Cardiac muscle cell (in vitro differentiated cells and primary cell): ENCODE measurements at regions not wholly inside any gene's neighbourhood (a gene's known extent, or its start where the extent isn't known, plus 50 kb on each side); places are given as distances from the start of the nearest gene placed in this dataset.

Experiments
- DNase-seq, 2 donors: peaks; one replicate each; pipeline versions ENCODE4 v3.0.0 to v3.0.0-alpha.2; 2010 to 2017; ENCODE audit warnings: low read depth in 1 of 2, low spot score in 1 of 2
- H3K27ac ChIP-seq: fragments of 200-600 bp; sonication (generic); 2 replicates; pipeline ENCODE4 v1.5.1; 2016
- H3K27me3 ChIP-seq: fragments of 200-600 bp; sonication (generic); 2 replicates; pipeline ENCODE4 v1.6.0; 2016; ENCODE audit warnings: control low read depth
- H3K36me3 ChIP-seq: fragments of 200-600 bp; sonication (generic); 2 replicates; pipeline ENCODE4 v1.5.1; 2016; ENCODE audit warnings: control low read depth
- H3K4me1 ChIP-seq: fragments of 200-600 bp; sonication (generic); 2 replicates; pipeline ENCODE4 v1.8.1; 2017; ENCODE audit warnings: low read depth, mild to moderate bottlenecking, mixed run types
- H3K4me3 ChIP-seq: fragments of 200-600 bp; sonication (generic); 2 replicates; pipeline ENCODE4 v1.5.1; 2016; ENCODE audit warnings: mild to moderate bottlenecking
- H3K9me3 ChIP-seq: fragments of 200-600 bp; sonication (generic); 2 replicates; pipeline ENCODE4 v1.5.1; 2017; ENCODE audit warnings: low read depth, mild to moderate bottlenecking, control low read depth
- TF ChIP-seq, protein P1 (sequence below): IDR thresholded peaks from 2 replicates; pipeline ENCODE4 v1.5.1; 2012; ENCODE audit warnings: low read depth, mild to moderate bottlenecking, low read length

- no peak overlapping the region for H3K4me3 ChIP-seq
- no peaks in the 10 kb centered on the region for H3K4me1 ChIP-seq
- no peaks in the 10 kb centered on the region for H3K36me3 ChIP-seq
- H3K9me3 ChIP-seq = no peaks in the 10 kb centered on the region
- DNase-seq = no peak
- no peak overlapping the region for H3K27ac ChIP-seq
- no peaks in the 10 kb centered on the region for H3K27me3 ChIP-seq
- TF ChIP-seq, protein P1, sequence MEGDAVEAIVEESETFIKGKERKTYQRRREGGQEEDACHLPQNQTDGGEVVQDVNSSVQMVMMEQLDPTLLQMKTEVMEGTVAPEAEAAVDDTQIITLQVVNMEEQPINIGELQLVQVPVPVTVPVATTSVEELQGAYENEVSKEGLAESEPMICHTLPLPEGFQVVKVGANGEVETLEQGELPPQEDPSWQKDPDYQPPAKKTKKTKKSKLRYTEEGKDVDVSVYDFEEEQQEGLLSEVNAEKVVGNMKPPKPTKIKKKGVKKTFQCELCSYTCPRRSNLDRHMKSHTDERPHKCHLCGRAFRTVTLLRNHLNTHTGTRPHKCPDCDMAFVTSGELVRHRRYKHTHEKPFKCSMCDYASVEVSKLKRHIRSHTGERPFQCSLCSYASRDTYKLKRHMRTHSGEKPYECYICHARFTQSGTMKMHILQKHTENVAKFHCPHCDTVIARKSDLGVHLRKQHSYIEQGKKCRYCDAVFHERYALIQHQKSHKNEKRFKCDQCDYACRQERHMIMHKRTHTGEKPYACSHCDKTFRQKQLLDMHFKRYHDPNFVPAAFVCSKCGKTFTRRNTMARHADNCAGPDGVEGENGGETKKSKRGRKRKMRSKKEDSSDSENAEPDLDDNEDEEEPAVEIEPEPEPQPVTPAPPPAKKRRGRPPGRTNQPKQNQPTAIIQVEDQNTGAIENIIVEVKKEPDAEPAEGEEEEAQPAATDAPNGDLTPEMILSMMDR = peak; percentile 29
Observed at GRCh38 chr4:12595986-12596385, 888.2 kb downstream of the RAB28 start.

GRCh38 chr4:12595489-12595888, 888.7 kb downstream of the RAB28 start:
- Histone ChIP-seq H3K4me1 (no peaks in the 10 kb centered on the region), H3K36me3 (no peaks in the 10 kb centered on the region)

GRCh38 chr4:12588582-12588981, 895.6 kb downstream of the RAB28 start:
- peak in 1 of 2 donors; percentile 18 for DNase-seq
- Histone ChIP-seq H3K4me1 (no peaks in the 10 kb centered on the region), H3K27me3 (no peaks in the 10 kb centered on the region), H3K9me3 (no peaks in the 10 kb centered on the region), H3K36me3 (no peaks in the 10 kb centered on the region), H3K27ac (no peak overlapping the region), H3K4me3 (no peak overlapping the region)
- TF ChIP-seq, protein P1 = no peak

More at GRCh38 chr4:12595489-12595888, 888.7 kb downstream of the RAB28 start:
- no peaks in the 10 kb centered on the region for H3K9me3 ChIP-seq
- H3K4me3 ChIP-seq = no peak overlapping the region
- no peak for DNase-seq
- no peak overlapping the region for H3K27ac ChIP-seq
- no peaks in the 10 kb centered on the region for H3K27me3 ChIP-seq
- TF ChIP-seq, protein P1 = no peak

- H3K9me3 ChIP-seq = no peaks in the 10 kb centered on the region
- H3K4me3 ChIP-seq = no peak overlapping the region
- H3K27ac ChIP-seq = no peak overlapping the region
- DNase-seq = no peak
- TF ChIP-seq, protein P1 = no peak
- peaks cover 6% of the 10 kb centered on the region for H3K4me1 ChIP-seq
- no peaks in the 10 kb centered on the region for H3K36me3 ChIP-seq
- H3K27me3 ChIP-seq = no peaks in the 10 kb centered on the region
Observed at GRCh38 chr4:12586242-12587006, 897.7 kb downstream of the RAB28 start.

DNA sequence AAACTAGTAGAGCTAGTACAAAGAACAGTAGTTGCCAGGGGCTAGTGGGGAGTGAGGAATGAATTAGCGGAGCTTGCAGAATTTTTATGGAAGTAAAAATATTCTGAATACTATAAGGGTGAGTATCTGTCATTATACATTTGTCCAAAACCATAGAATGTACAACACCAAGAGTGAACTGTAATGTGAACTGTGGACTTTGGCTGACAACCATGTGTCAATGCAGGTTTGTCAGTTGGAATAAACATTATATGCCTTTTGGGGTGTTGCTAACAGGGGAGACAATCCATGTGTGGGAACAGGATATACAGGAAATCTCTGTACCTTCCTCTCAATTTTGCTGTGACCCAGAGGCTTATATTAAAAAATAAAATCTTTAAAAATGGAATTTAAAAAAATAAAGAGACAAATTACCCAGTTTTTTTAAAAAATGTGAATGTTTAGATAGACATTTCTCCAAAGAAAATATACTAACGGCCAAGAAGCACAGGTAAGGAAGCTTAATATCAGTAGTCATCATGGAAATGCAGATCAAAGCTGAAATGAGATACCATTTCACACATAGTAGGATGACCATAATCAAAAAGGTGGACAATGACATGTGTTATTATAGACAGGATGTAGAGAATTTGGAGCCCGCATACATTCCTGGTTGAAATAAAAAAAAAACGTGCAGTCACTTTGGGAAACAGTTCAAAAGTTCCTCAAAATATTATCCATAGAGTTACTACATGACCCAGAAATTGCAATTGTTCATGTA, 899.8 kb downstream of the RAB28 start:
- H3K36me3 ChIP-seq = no peaks in the 10 kb centered on the region
- H3K27me3 ChIP-seq = no peaks in the 10 kb centered on the region
- no peak overlapping the region for H3K4me3 ChIP-seq
- no peaks in the 10 kb centered on the region for H3K9me3 ChIP-seq
- no peak for DNase-seq
- peaks cover 6% of the 10 kb centered on the region for H3K4me1 ChIP-seq
- TF ChIP-seq, protein P1 = no peak
- H3K27ac ChIP-seq = no peak overlapping the region
